BLaER1 treated with 17β-estradiol and CSF1 and Interleukin-3, amounts not matched to agents 10 nM and 100 nM (cell line): ENCODE measurements at regions not wholly inside any gene's neighbourhood (a gene's known extent, or its start where the extent isn't known, plus 50 kb on each side); places are given as distances from the start of the nearest gene placed in this dataset.
A peak's percentile ranks its signal among the peaks of the same experiment; 100 is the strongest.

Source experiments
- H3K27ac ChIP-seq, 11 experiments: shearing (Covaris generic); formaldehyde crosslinking; 2 replicates each; pipeline ENCODE4 v1.8.1; 2022
- H3K27me3 ChIP-seq, 11 experiments: shearing (Covaris generic); formaldehyde crosslinking; 2 replicates each; pipeline ENCODE4 v1.8.1; 2022
- H3K36me3 ChIP-seq, 11 experiments: shearing (Covaris generic); formaldehyde crosslinking; 2 replicates each; pipeline ENCODE4 v1.8.1; 2022
- H3K4me1 ChIP-seq, 10 experiments: shearing (Covaris generic); formaldehyde crosslinking; 2 replicates each; pipeline ENCODE4 v1.8.1; 2022
- H3K4me2 ChIP-seq, 11 experiments: shearing (Covaris generic); formaldehyde crosslinking; 2 replicates each; pipeline ENCODE4 v1.8.1; 2022
- H3K4me3 ChIP-seq, 10 experiments: shearing (Covaris generic); formaldehyde crosslinking; 2 replicates each; pipeline ENCODE4 v1.8.1; 2022
- H3K9ac ChIP-seq, 11 experiments: shearing (Covaris generic); formaldehyde crosslinking; 2 replicates each; pipeline ENCODE4 v1.8.1; 2022
- H3K9me3 ChIP-seq, 11 experiments: shearing (Covaris generic); formaldehyde crosslinking; replicated peaks in 1 of 11; 2 replicates each; pipeline ENCODE4 v1.8.1; 2022
- H4K20me1 ChIP-seq, 11 experiments: shearing (Covaris generic); formaldehyde crosslinking; 2 replicates each; pipeline ENCODE4 v1.8.1; 2022
- Cebpa-rat ChIP-seq, 11 experiments: shearing (Covaris generic); IDR thresholded peaks; 2 replicates each; pipeline ENCODE4 v1.8.1; 2022

DNA sequence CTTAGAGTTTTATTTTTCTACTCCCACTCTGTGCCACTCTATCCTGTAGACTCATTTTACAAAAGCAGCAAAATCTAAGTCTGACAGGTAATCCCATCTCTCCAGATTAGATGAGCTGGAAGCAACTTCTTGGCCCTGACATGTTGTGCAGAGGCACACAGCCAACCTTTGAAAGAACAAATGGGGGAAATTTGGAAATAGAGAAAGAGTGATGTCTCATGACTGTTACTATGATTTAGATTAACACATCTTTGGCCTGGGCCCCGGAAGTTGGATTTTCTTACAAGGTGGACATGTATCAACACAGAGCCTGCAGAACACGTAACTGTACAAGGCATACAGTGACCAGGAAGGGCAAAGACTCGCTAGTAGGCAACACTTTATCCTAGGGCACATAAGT lies 227.7 kb downstream of the MYLK4 start:
- TF ChIP-seq Cebpa-rat (IDR thresholded peaks at IDR 0.05): no peak
- Histone ChIP-seq H3K27ac (peak overlapping the region in 1 of 11 experiments; percentile 76; a peak in 1 of 22 replicates), H3K4me2 (peak overlapping the region; percentile 45 to 84 (median 68)), H3K27me3 (peaks cover 0 to 25% (median 0%) of the 10 kb centered on the region in 11 experiments; a peak in 3 of 22 replicates), H4K20me1 (no peaks in the 10 kb centered on the region), H3K9ac (no peak overlapping the region), H3K4me3 (no peak overlapping the region), H3K4me1 (peaks cover 17 to 20% (median 19%) of the 10 kb centered on the region in 10 experiments), H3K36me3 (peaks cover 0 to 9% (median 0%) of the 10 kb centered on the region in 11 experiments; a peak in 2 of 22 replicates), H3K9me3 (peaks cover 25 to 46% (median 34%) of the 10 kb centered on the region in 11 experiments)

DNA sequence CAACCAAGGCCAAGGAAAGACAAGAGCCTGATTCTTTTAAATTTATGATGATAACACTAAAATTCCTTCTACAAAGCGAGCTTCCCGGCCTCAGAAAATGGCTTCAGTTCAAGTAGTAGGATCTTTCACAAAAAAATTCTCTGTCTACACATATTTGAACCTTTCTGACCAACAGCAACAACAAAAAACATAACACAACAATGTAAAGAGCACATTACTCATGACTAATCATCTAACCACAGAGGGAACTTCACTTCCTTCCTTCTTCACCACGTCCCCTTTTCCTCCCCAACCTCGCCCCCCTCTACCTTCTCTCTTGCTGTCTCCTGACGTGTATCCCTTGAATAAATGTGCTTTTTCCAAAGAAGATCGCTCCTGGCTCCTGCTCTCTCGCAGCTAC lies 228.2 kb downstream of the MYLK4 start:
- Histone ChIP-seq H3K27ac (peak overlapping the region in 7 of 11 experiments; percentile 15 to 76 (median 45); a peak in 9 of 22 replicates), H4K20me1 (no peaks in the 10 kb centered on the region), H3K36me3 (peaks cover 0 to 9% (median 0%) of the 10 kb centered on the region in 11 experiments; a peak in 2 of 22 replicates), H3K9me3 (peaks cover 25 to 46% (median 34%) of the 10 kb centered on the region in 11 experiments), H3K9ac (peak overlapping the region in 1 of 11 experiments; percentile 45; a peak in 1 of 22 replicates), H3K4me3 (peak overlapping the region in 2 of 10 experiments; percentile 5 to 29; a peak in 2 of 20 replicates), H3K4me1 (peaks cover 17 to 20% (median 19%) of the 10 kb centered on the region in 10 experiments), H3K27me3 (peaks cover 0 to 20% (median 0%) of the 10 kb centered on the region in 11 experiments; a peak in 2 of 22 replicates), H3K4me2 (peak overlapping the region; percentile 45 to 84 (median 68))
- no peak for TF ChIP-seq Cebpa-rat (IDR thresholded peaks at IDR 0.05)

GRCh38 chr6:2517855-2518473 lies 232.8 kb downstream of the MYLK4 start:
- peaks cover 0 to 10% (median 0%) of the 10 kb centered on the region in 11 experiments; a peak in 1 of 22 replicates for H3K27me3 ChIP-seq

DNA sequence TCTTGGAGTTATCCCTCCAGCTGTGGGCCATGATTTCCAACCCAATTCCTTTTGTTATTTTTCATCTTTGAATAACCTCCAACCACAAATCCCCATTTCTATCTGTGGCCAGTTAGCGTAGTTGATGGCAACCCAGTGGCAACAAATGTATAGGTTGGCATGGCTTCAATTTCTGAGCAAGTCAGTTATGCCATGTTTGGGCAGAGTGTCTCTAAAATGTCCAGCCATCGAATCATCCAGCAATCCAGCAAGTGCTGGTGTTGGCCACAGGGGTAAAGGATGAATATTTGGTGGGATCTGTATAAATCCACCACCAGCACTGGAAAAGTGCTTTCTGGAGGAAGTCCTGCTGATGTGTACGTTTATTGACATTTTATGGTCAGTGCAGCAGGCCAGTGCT lies 233.3 kb downstream of the MYLK4 start:
- Histone ChIP-seq H3K27me3 (peaks cover 0 to 10% (median 0%) of the 10 kb centered on the region in 11 experiments; a peak in 1 of 22 replicates), H4K20me1 (no peaks in the 10 kb centered on the region), H3K4me3 (no peak overlapping the region), H3K27ac (no peak overlapping the region), H3K9ac (no peak overlapping the region), H3K4me1 (peaks cover 9 to 11% (median 10%) of the 10 kb centered on the region in 10 experiments), H3K9me3 (peaks cover 15 to 28% (median 23%) of the 10 kb centered on the region in 11 experiments), H3K4me2 (no peak overlapping the region), H3K36me3 (peaks cover 0 to 9% (median 0%) of the 10 kb centered on the region in 11 experiments; a peak in 2 of 22 replicates)
- TF ChIP-seq Cebpa-rat (IDR thresholded peaks at IDR 0.05): no peak

More at GRCh38 chr6:2517855-2518473, 232.8 kb downstream of the MYLK4 start:
- TF ChIP-seq Cebpa-rat (IDR thresholded peaks at IDR 0.05): no peak
- peaks cover 16 to 28% (median 23%) of the 10 kb centered on the region in 11 experiments for H3K9me3 ChIP-seq
- no peaks in the 10 kb centered on the region for H4K20me1 ChIP-seq
- H3K4me3 ChIP-seq: no peak overlapping the region
- peaks cover 0 to 9% (median 0%) of the 10 kb centered on the region in 11 experiments; a peak in 2 of 22 replicates for H3K36me3 ChIP-seq
- H3K27ac ChIP-seq: no peak overlapping the region
- peaks cover 14 to 17% (median 15%) of the 10 kb centered on the region in 10 experiments for H3K4me1 ChIP-seq
- no peak overlapping the region for H3K9ac ChIP-seq
- H3K4me2 ChIP-seq: no peak overlapping the region

DNA sequence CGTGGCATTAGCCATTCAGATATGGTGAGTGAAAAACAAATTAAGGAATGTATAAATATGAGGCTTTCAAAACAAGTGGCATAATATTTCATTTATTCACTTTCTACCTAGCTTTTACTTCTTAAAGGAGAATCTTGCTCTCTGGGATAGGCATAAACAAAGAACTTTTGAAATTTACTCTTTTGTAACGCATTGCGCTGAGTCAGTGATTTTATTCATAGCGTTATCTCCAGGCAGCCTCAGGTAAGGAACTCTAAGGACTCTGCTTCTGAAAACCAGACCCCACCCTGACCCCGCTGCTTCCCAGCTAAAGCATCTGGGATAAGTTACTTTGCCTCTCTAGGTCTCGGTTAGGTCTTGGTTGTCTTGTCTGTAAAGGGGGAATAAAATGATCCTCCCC lies 234.7 kb downstream of the MYLK4 start:
- no peak overlapping the region for H3K4me2 ChIP-seq
- TF ChIP-seq Cebpa-rat (IDR thresholded peaks at IDR 0.05): no peak
- H3K9ac ChIP-seq: no peak overlapping the region
- H3K9me3 ChIP-seq: peaks cover 15 to 27% (median 22%) of the 10 kb centered on the region in 11 experiments
- H3K4me3 ChIP-seq: no peak overlapping the region
- no peak overlapping the region for H3K27ac ChIP-seq
- no peaks in the 10 kb centered on the region; a peak in 1 of 20 replicates for H3K4me1 ChIP-seq
- peaks cover 0 to 9% (median 0%) of the 10 kb centered on the region in 11 experiments; a peak in 2 of 22 replicates for H3K36me3 ChIP-seq
- H4K20me1 ChIP-seq: no peaks in the 10 kb centered on the region
- peaks cover 0 to 10% (median 0%) of the 10 kb centered on the region in 11 experiments; a peak in 1 of 22 replicates for H3K27me3 ChIP-seq

DNA sequence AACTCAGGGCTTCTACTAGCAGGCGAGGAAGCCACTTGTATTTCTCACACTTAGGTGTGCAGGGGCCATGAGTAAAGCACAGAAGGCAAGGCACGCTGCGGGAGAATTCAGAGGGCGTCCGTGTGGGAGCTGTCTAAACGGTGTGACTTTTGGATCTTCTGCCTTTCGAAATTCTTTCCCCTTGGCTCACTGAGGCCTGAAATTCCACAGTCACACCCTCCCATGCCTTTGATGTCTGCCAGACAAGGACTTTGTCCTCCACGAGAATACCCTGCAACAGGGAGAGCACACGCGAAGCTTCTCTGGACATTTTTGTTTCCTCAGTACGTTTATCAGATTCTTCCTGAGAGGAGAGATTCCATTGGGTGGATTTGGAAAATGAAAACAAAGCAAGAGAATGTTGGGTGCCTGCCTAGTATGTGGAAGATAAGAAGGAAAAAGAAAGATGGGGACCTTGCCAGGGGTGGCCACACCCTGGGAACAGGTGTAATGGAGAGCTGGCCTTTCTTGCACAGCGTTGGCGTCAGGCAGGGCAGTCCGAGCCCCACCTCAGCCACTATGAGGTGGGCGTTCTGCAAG lies 235.7 kb downstream of the MYLK4 start:
- Histone ChIP-seq H3K4me3 (no peak overlapping the region), H3K27ac (no peak overlapping the region), H3K4me2 (no peak overlapping the region), H3K4me1 (no peaks in the 10 kb centered on the region; a peak in 1 of 20 replicates), H3K9ac (no peak overlapping the region), H3K9me3 (peaks cover 9 to 21% (median 15%) of the 10 kb centered on the region in 11 experiments), H4K20me1 (no peaks in the 10 kb centered on the region), H3K27me3 (peaks cover 0 to 6% (median 0%) of the 10 kb centered on the region in 11 experiments; a peak in 1 of 22 replicates), H3K36me3 (peaks cover 0 to 7% (median 0%) of the 10 kb centered on the region in 11 experiments; a peak in 2 of 22 replicates)
- no peak for TF ChIP-seq Cebpa-rat (IDR thresholded peaks at IDR 0.05)

DNA sequence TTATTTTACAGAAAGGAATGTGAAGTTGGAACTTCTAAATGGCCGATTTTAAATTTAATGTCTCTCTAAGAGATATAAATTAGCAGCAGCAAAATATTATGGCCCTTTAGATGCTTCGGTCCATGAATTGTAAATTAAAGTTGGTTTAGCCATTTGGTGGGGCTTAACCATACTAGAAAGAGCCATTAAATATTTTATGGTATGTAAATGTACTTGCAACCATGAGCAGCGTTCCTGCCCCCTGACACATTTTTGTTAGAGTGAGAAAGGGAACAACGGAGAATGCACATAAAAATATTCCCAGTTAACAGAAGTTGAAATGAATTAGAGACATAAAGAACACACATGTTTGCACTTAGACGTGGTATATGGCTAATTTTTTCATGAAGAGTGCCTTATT lies 237.9 kb downstream of the MYLK4 start:
- Histone ChIP-seq H3K27ac (no peak overlapping the region), H3K4me3 (no peak overlapping the region), H3K4me2 (no peak overlapping the region), H3K9ac (no peak overlapping the region), H3K4me1 (no peaks in the 10 kb centered on the region; a peak in 1 of 20 replicates), H3K27me3 (0 out of 22 replicates have a peak, but pooled peaks cover 0 to 5% (median 0%) of the 10 kb centered on the region in 11 experiments), H3K36me3 (no peaks in the 10 kb centered on the region), H3K9me3 (no peaks in the 10 kb centered on the region; a peak in 2 of 22 replicates), H4K20me1 (no peaks in the 10 kb centered on the region)
- TF ChIP-seq Cebpa-rat (IDR thresholded peaks at IDR 0.05): no peak

DNA sequence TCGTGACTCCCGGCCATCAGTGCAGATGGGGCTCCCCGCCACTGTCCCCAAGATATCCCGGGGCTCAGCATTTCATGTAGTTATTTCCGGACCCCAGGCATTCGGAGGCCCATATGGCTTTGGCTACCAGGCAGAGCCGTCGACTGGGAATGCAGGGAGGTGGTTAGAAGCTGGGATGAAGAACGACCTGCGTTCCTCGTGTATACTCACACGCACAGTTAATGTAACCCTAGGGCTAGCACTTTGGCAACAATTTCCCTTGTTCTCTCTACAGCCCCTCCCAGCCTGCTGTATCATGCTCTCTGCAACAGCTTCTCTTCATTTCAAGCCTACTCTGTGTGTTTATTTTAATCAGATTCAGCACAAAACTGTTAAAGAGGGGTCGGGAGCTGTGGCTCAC lies 240.4 kb downstream of the MYLK4 start:
- H3K9ac ChIP-seq: no peak overlapping the region
- no peak overlapping the region for H3K4me3 ChIP-seq
- H3K27me3 ChIP-seq: no peaks in the 10 kb centered on the region
- no peak overlapping the region for H3K27ac ChIP-seq
- no peak overlapping the region for H3K4me2 ChIP-seq
- H4K20me1 ChIP-seq: no peaks in the 10 kb centered on the region
- H3K9me3 ChIP-seq: no peaks in the 10 kb centered on the region; a peak in 2 of 22 replicates
- H3K36me3 ChIP-seq: no peaks in the 10 kb centered on the region
- TF ChIP-seq Cebpa-rat (IDR thresholded peaks at IDR 0.05): no peak
- H3K4me1 ChIP-seq: peaks cover 0 to 10% (median 0%) of the 10 kb centered on the region in 10 experiments; a peak in 2 of 20 replicates

GRCh38 chr6:2509711-2510110 lies 241.0 kb downstream of the MYLK4 start:
- Histone ChIP-seq H3K4me3 (no peak overlapping the region), H3K27ac (no peak overlapping the region), H3K4me2 (no peak overlapping the region), H3K27me3 (no peaks in the 10 kb centered on the region), H3K9ac (no peak overlapping the region), H3K4me1 (peaks cover 0 to 10% (median 0%) of the 10 kb centered on the region in 10 experiments; a peak in 2 of 20 replicates), H3K36me3 (no peaks in the 10 kb centered on the region), H3K9me3 (no peaks in the 10 kb centered on the region; a peak in 2 of 22 replicates), H4K20me1 (no peaks in the 10 kb centered on the region)
- no peak for TF ChIP-seq Cebpa-rat (IDR thresholded peaks at IDR 0.05)
